Fibroblast of lung (primary cell): ENCODE measurements at regions not wholly inside any gene's neighbourhood (a gene's known extent, or its start where the extent isn't known, plus 50 kb on each side); places are given as distances from the start of the nearest gene placed in this dataset.

Source experiments
- EZH2 ChIP-seq: IDR thresholded peaks from 2 replicates; pipeline ENCODE4 v1.5.1; 2012; ENCODE audit warnings: low read length, control low read depth, mild to moderate bottlenecking; ENCODE audit errors: missing control alignments
- TF ChIP-seq, protein P1 (sequence below), 2 donors: IDR thresholded peaks in 1 of 2; conservative IDR thresholded peaks in 1 of 2; 1 replicate in 1 of 2; 2 replicates in 1 of 2; pipeline ENCODE4 v1.5.1; 2011 to 2012; ENCODE audit warnings: low read length in 2 of 2, control low read depth in 1 of 2, inconsistent platforms in 1 of 2, low read depth in 1 of 2, mild to moderate bottlenecking in 1 of 2

DNA sequence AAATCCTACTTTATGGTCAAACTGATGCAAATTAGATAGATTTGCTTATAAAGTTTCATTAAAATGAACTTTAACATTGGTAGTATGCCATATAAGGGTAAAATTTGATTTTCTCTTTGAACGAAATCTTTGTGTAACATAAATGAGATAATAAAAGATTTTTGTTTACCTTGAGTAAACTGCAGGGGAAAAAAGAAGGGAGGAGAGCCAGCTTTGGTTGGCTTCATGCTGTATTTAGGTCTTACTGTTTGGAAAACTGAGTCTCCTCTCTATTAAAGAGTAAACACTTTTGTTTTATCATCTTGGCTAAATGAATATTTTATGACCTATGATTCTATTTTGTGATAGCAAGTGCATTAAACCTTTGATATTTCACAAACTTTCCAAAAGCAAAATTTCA is 267.6 kb downstream of the IPO8 start:
- TF ChIP-seq, protein P1, sequence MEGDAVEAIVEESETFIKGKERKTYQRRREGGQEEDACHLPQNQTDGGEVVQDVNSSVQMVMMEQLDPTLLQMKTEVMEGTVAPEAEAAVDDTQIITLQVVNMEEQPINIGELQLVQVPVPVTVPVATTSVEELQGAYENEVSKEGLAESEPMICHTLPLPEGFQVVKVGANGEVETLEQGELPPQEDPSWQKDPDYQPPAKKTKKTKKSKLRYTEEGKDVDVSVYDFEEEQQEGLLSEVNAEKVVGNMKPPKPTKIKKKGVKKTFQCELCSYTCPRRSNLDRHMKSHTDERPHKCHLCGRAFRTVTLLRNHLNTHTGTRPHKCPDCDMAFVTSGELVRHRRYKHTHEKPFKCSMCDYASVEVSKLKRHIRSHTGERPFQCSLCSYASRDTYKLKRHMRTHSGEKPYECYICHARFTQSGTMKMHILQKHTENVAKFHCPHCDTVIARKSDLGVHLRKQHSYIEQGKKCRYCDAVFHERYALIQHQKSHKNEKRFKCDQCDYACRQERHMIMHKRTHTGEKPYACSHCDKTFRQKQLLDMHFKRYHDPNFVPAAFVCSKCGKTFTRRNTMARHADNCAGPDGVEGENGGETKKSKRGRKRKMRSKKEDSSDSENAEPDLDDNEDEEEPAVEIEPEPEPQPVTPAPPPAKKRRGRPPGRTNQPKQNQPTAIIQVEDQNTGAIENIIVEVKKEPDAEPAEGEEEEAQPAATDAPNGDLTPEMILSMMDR (conservative IDR thresholded peaks at IDR 0.05 in 1 of 2, IDR thresholded peaks at IDR 0.05 in 1 of 2; ENCODE audit: low read depth in 1 of 2, low read length in 2 of 2): no peak
- TF ChIP-seq EZH2: no peak
